ENCODE measurements at regions not wholly inside any gene's neighbourhood (a gene's known extent, or its start where the extent isn't known, plus 50 kb on each side); places are given as distances from the start of the nearest gene placed in this dataset.

- Histone ChIP-seq H3K4me3 (replicated peaks; ENCODE audit: insufficient read depth, low read length) (no peak overlapping the region), H3K27me3 (ENCODE audit: insufficient read depth, poor library complexity, severe bottlenecking) (no peaks in the 10 kb centered on the region), H3K27ac (replicated peaks) (no peak overlapping the region)
- TF ChIP-seq CTCF (IDR thresholded peaks at IDR 0.05; ENCODE audit: insufficient read depth, low read length) (peak; percentile 60), POLR2AphosphoS5 (IDR thresholded peaks at IDR 0.05; ENCODE audit: low read depth) (no peak)
- peak; percentile 32 to 76 for DNase-seq (ENCODE audit: low read depth in 1 of 2, low spot score in 1 of 2)
Measured at GRCh38 chr10:118850418-118851061, 95.8 kb upstream of the CACUL1 start.

- H3K27ac ChIP-seq (replicated peaks), result no peak overlapping the region
- H3K27me3 ChIP-seq (ENCODE audit: insufficient read depth, poor library complexity, severe bottlenecking), result no peaks in the 10 kb centered on the region
- no peak for TF ChIP-seq CTCF (IDR thresholded peaks at IDR 0.05; ENCODE audit: insufficient read depth, low read length)
- TF ChIP-seq SPI1 (IDR thresholded peaks at IDR 0.05; ENCODE audit: borderline replicate concordance, low read depth), result no peak; the same call in 1 of the 2 replicates
- no peak for TF ChIP-seq POLR2AphosphoS5 (IDR thresholded peaks at IDR 0.05; ENCODE audit: low read depth)
- TF ChIP-seq GABPA (IDR thresholded peaks at IDR 0.05; ENCODE audit: low read depth), result no peak
- TF ChIP-seq, protein P1, sequence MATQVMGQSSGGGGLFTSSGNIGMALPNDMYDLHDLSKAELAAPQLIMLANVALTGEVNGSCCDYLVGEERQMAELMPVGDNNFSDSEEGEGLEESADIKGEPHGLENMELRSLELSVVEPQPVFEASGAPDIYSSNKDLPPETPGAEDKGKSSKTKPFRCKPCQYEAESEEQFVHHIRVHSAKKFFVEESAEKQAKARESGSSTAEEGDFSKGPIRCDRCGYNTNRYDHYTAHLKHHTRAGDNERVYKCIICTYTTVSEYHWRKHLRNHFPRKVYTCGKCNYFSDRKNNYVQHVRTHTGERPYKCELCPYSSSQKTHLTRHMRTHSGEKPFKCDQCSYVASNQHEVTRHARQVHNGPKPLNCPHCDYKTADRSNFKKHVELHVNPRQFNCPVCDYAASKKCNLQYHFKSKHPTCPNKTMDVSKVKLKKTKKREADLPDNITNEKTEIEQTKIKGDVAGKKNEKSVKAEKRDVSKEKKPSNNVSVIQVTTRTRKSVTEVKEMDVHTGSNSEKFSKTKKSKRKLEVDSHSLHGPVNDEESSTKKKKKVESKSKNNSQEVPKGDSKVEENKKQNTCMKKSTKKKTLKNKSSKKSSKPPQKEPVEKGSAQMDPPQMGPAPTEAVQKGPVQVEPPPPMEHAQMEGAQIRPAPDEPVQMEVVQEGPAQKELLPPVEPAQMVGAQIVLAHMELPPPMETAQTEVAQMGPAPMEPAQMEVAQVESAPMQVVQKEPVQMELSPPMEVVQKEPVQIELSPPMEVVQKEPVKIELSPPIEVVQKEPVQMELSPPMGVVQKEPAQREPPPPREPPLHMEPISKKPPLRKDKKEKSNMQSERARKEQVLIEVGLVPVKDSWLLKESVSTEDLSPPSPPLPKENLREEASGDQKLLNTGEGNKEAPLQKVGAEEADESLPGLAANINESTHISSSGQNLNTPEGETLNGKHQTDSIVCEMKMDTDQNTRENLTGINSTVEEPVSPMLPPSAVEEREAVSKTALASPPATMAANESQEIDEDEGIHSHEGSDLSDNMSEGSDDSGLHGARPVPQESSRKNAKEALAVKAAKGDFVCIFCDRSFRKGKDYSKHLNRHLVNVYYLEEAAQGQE (IDR thresholded peaks at IDR 0.05; ENCODE audit: insufficient replicate concordance, low read depth), result no peak
- DNase-seq (ENCODE audit: low read depth in 1 of 2, low spot score in 1 of 2), result no peak
- no peak overlapping the region for H3K4me3 ChIP-seq (replicated peaks; ENCODE audit: insufficient read depth, low read length)
Measured at GRCh38 chr10:118851062-118852035, 96.6 kb upstream of the CACUL1 start.

DNA sequence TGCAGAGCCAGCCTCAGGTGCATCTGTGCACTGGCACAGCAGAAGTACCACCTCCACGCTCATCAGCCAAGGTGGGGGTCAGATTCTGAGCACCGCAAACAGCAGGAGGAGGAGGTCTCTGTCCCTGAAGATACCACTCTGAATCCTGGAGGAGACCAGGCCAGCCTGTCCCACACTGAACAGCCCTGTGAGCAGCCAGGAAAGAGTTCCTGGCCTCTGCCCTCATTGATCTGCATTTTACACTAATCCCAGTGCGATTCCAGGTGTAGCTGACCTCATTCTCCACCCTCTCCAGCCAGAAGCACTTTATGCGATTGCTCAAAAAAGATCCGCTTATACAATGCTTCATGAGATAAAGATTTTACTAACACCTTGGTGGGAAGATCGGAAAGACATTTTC is 99.1 kb upstream of the CACUL1 start:
- TF ChIP-seq SPI1 (IDR thresholded peaks at IDR 0.05; ENCODE audit: borderline replicate concordance, low read depth) (no peak), GABPA (IDR thresholded peaks at IDR 0.05; ENCODE audit: low read depth) (no peak), CTCF (IDR thresholded peaks at IDR 0.05; ENCODE audit: insufficient read depth, low read length) (no peak)
- H3K4me3 ChIP-seq (replicated peaks; ENCODE audit: insufficient read depth, low read length), result no peak overlapping the region
- DNase-seq (ENCODE audit: low read depth in 1 of 2, low spot score in 1 of 2), result no peak
- H3K27me3 ChIP-seq (ENCODE audit: insufficient read depth, poor library complexity, severe bottlenecking), result no peaks in the 10 kb centered on the region
- no peak overlapping the region for H3K27ac ChIP-seq (replicated peaks)

DNA sequence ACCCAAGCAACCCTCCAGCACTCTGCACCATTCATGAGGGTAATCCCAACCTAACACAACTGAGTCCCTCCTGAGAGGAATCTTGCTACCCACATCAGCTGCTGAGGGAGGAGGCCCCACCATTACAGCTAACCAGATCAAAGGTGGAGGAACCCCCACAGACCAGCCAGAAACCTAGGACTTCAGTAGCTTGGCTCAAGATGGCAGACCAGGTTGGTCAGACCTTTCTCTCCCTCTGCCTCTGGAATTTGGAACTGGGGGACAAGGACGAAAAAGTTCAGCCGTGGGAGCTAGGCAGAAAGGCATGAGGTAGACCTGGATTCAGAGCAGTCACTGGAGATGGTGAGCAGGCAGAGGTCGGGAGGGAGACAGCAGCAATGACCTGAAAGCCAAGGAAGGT is 101.3 kb upstream of the CACUL1 start:
- no peak overlapping the region for H3K27ac ChIP-seq (replicated peaks)
- TF ChIP-seq SPI1 (IDR thresholded peaks at IDR 0.05; ENCODE audit: borderline replicate concordance, low read depth), result no peak
- TF ChIP-seq POLR2AphosphoS5 (IDR thresholded peaks at IDR 0.05; ENCODE audit: low read depth), result no peak
- TF ChIP-seq, protein P1 (IDR thresholded peaks at IDR 0.05; ENCODE audit: insufficient replicate concordance, low read depth), result no peak
- H3K27me3 ChIP-seq (ENCODE audit: insufficient read depth, poor library complexity, severe bottlenecking), result no peaks in the 10 kb centered on the region
- DNase-seq (ENCODE audit: low read depth in 1 of 2, low spot score in 1 of 2), result no peak
- no peak overlapping the region for H3K4me3 ChIP-seq (replicated peaks; ENCODE audit: insufficient read depth, low read length)
